A549 (cell line): ENCODE measurements at regions not wholly inside any gene's neighbourhood (a gene's known extent, or its start where the extent isn't known, plus 50 kb on each side); places are given as distances from the start of the nearest gene placed in this dataset.

Experiments
- ATAC-seq, 2 experiments: fragments of 200-7000 bp in 1 of 2; fragments of >200 bp in 1 of 2; cut with Nextera tagmentation in 1 of 2; cut with Tn5 transposase in 1 of 2; 3 replicates each; pipeline versions ENCODE4 v1.8.0 to v1.9.1; 2018 to 2020; ENCODE audit warnings: mild to moderate bottlenecking in 1 of 2, moderate library complexity in 1 of 2
- CTCF ChIA-PET: fragments of 300-600 bp; sonication (Branson Sonifier 250); formaldehyde crosslinking; extraction: SDS; loops from one replicate; lab custom pipeline; 2021; ENCODE audit warnings: antibody characterized with exemption, inconsistent platforms; lab: Yijun Ruan, JAX
- POLR2A ChIA-PET: fragments of 350-600 bp; formaldehyde crosslinking; extraction: SDS; loops from one replicate; lab custom pipeline; 2021; ENCODE audit warnings: antibody characterized with exemption, inconsistent platforms; lab: Yijun Ruan, JAX
- DNase-seq, 2 experiments: peaks; one replicate each; pipeline versions ENCODE4 v3.0.0 to v3.0.0-alpha.2; 2011 to 2016; ENCODE audit warnings: low read depth in 1 of 2, low spot score in 1 of 2
- FAIRE-seq: peaks from 2 replicates; lab custom pipeline; 2011; peaks lifted over from hg19 to GRCh38; lab: Jason Lieb, UNC
- H3K27ac ChIP-seq, 2 experiments: fragments of >200 bp; sonication (Bioruptor Twin); formaldehyde crosslinking; 3 replicates each; pipeline ENCODE4 v1.5.1; 2016 to 2017
- H3K4me1 ChIP-seq: fragments of >200 bp; sonication (Bioruptor Twin); formaldehyde crosslinking; 3 replicates; pipeline ENCODE4 v1.6.1; 2016
- H3K4me2 ChIP-seq: fragments of >200 bp; sonication (Bioruptor Twin); formaldehyde crosslinking; 3 replicates; pipeline ENCODE4 v1.6.1; 2016
- H3K4me3 ChIP-seq: fragments of >200 bp; sonication (Bioruptor Twin); formaldehyde crosslinking; 3 replicates; pipeline ENCODE4 v1.5.1; 2016
- H3K9me3 ChIP-seq: fragments of >200 bp; sonication (Bioruptor Twin); formaldehyde crosslinking; 3 replicates; pipeline ENCODE4 v1.6.1; 2016
- CEBPB ChIP-seq, 2 experiments: fragments of >200 bp in 1 of 2; sonication (Bioruptor Twin) in 1 of 2; formaldehyde crosslinking in 1 of 2; IDR thresholded peaks; 2 replicates each; pipeline ENCODE4 v1.6.1; 2012 to 2016
- EHMT2 ChIP-seq: fragments of 200-600 bp; sonication (generic); IDR thresholded peaks from 2 replicates; pipeline ENCODE4 v1.6.1; 2016; ENCODE audit warnings: antibody characterized with exemption, low read depth, mild to moderate bottlenecking, moderate library complexity
- ESRRA ChIP-seq: fragments of 150-350 bp; IDR thresholded peaks from 2 replicates; pipeline ENCODE4 v1.6.1; 2014; ENCODE audit warnings: mild to moderate bottlenecking, low read length, borderline replicate concordance
- FOSL2 ChIP-seq, 2 experiments: fragments of 450-650 bp in 1 of 2; fragments of >200 bp in 1 of 2; sonication (Bioruptor Twin) in 1 of 2; formaldehyde crosslinking; IDR thresholded peaks; 2 replicates each; pipeline versions ENCODE4 v1.5.0 to v1.6.1; 2016 to 2020; ENCODE audit warnings: mild to moderate bottlenecking in 1 of 2, moderate library complexity in 1 of 2
- HEYL ChIP-seq: fragments of 250-450 bp; sonication (Bioruptor Pico); IDR thresholded peaks from 2 replicates; pipeline ENCODE4 v1.8.0; 2021; ENCODE audit warnings: mild to moderate bottlenecking, moderate library complexity
- HOXA7 ChIP-seq: fragments of 250-450 bp; sonication (Bioruptor Pico); IDR thresholded peaks from 2 replicates; pipeline ENCODE4 v1.5.0; 2020; ENCODE audit warnings: mild to moderate bottlenecking, moderate library complexity
- HOXB13 ChIP-seq: fragments of 250-450 bp; sonication (Bioruptor Pico); IDR thresholded peaks from 2 replicates; pipeline ENCODE4 v1.5.0; 2020; ENCODE audit warnings: low read depth, mild to moderate bottlenecking, moderate library complexity
- HOXB5 ChIP-seq: fragments of 250-450 bp; sonication (Bioruptor Pico); IDR thresholded peaks from 2 replicates; pipeline ENCODE4 v1.5.0; 2020; ENCODE audit warnings: mild to moderate bottlenecking, moderate library complexity
- JUN ChIP-seq, 2 experiments: fragments of >200 bp; sonication (Bioruptor Twin); formaldehyde crosslinking; IDR thresholded peaks; 2 replicates in 1 of 2; 3 replicates in 1 of 2; pipeline ENCODE4 v1.6.1; 2016 to 2017
- JUNB ChIP-seq: fragments of >200 bp; sonication (Bioruptor Twin); formaldehyde crosslinking; IDR thresholded peaks from 2 replicates; pipeline ENCODE4 v1.6.1; 2016
- KDM1A ChIP-seq: fragments of 200-600 bp; sonication (generic); IDR thresholded peaks from 2 replicates; pipeline ENCODE4 v1.6.1; 2016; ENCODE audit warnings: low read depth, mild to moderate bottlenecking
- MAFK ChIP-seq: fragments of 450-650 bp; IDR thresholded peaks from 2 replicates; pipeline ENCODE4 v1.6.1; 2014; ENCODE audit not compliant: partially characterized antibody
- MAZ ChIP-seq: fragments of 150-350 bp; IDR thresholded peaks from 2 replicates; pipeline ENCODE4 v1.6.1; 2014; ENCODE audit warnings: antibody characterized with exemption, low read depth, low read length, borderline replicate concordance
- PHF8 ChIP-seq: fragments of 200-600 bp; sonication (generic); IDR thresholded peaks from 2 replicates; pipeline ENCODE4 v1.6.1; 2016; ENCODE audit warnings: low read depth, mild to moderate bottlenecking, antibody characterized with exemption, moderate library complexity, borderline replicate concordance
- POLR2AphosphoS2 ChIP-seq: conservative IDR thresholded peaks from 2 replicates; pipeline ENCODE4 v1.6.1; 2012; ENCODE audit warnings: low read length, improper control_type of control experiment, inconsistent platforms
- ZC3H11A ChIP-seq: fragments of 450-650 bp; IDR thresholded peaks from 2 replicates; pipeline ENCODE4 v1.6.1; 2014; ENCODE audit warnings: antibody characterized with exemption, mild to moderate bottlenecking
- ZFP36 ChIP-seq: fragments of 450-650 bp; IDR thresholded peaks from 2 replicates; pipeline ENCODE4 v1.6.1; 2014; ENCODE audit warnings: borderline replicate concordance; ENCODE audit not compliant: partially characterized antibody
- ZSCAN20 ChIP-seq: fragments of 250-450 bp; sonication (Bioruptor Pico); IDR thresholded peaks from 2 replicates; pipeline ENCODE4 v1.8.0; 2022; ENCODE audit warnings: mild to moderate bottlenecking, moderate library complexity
- WGBS: methylation state at CpG from one replicate; pipeline ENCODE4 v1.1.6; 2017; ENCODE audit errors: missing lambda C conversion rate; 5-methylcytosine and 5-hydroxymethylcytosine counted together
- TF ChIP-seq, protein P1 (sequence below): IDR thresholded peaks from 2 replicates; pipeline ENCODE4 v1.6.1; 2012
- TF ChIP-seq, protein P2 (sequence below): fragments of 250-450 bp; sonication (Bioruptor Pico); IDR thresholded peaks from 2 replicates; pipeline ENCODE4 v1.5.0; 2021; ENCODE audit warnings: mild to moderate bottlenecking, moderate library complexity, borderline replicate concordance
- TF ChIP-seq, protein P3 (sequence below): fragments of 450-650 bp; IDR thresholded peaks from 2 replicates; pipeline ENCODE4 v1.6.1; 2014; ENCODE audit warnings: antibody characterized with exemption
- TF ChIP-seq, protein P4 (sequence below): IDR thresholded peaks from 2 replicates; pipeline ENCODE4 v1.6.1; 2012
- TF ChIP-seq, protein P5 (sequence below): fragments of >200 bp; sonication (Bioruptor Twin); formaldehyde crosslinking; IDR thresholded peaks from 3 replicates; pipeline ENCODE4 v1.5.1; 2016

DNA sequence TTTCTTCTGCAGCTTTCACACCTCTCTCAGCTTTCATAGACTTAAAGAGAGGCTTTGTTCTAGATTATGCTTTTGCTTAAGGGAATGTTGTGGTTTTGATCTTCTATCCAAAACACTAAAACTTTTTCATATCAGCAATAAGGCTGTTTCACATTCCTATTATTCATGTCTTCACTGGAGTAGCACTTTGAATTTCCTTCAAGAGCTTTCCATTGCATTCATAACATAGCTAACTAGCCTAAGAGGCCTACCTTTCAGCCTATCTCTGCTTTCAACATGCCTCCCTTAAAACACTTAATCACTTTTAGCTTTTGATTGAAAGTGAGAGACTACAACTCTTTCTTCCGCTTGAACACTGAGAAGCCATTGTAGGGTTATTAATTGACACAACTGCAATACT is 1117.0 kb upstream of the PHF14 start:
- 33% methylated on average over 1 of the region's 1 CpG for WGBS
- no peaks in the 10 kb centered on the region for H3K4me1 ChIP-seq
- ChIA-PET POLR2A (no interaction called here), CTCF (no interaction called here)
- FAIRE-seq, result no peak
- no peak overlapping the region for H3K27ac ChIP-seq
- H3K4me2 ChIP-seq, result no peak overlapping the region
- no peak for DNase-seq
- no peak overlapping the region for H3K4me3 ChIP-seq
- TF ChIP-seq HOXB5 (CRISPR knock-in tag) (no peak), ZC3H11A (no peak)
- TF ChIP-seq, all 56 proteins: peak for 0
- ATAC-seq, result no peak
- no peaks in the 10 kb centered on the region for H3K9me3 ChIP-seq

DNA sequence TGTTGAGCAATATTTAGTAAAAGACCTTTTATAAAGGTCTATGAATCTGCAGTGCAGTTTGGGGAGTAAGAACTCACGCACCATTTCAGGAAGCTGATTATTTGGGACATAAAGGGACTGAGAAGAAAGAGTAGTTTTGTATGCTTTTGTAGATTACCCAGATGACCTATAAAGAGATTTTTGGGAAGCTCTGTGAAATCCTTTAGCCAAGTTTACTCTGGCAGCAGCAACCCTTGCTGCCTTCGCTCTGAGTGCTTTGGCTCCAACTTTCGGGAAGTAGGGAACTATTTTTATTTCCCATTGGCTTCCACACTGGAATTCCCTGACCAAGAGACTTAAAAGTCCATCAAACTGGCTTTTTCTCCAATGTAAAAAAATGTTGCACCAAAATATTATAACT is 1110.1 kb upstream of the PHF14 start:
- H3K27ac ChIP-seq, result no peak overlapping the region
- WGBS, result 2% methylated on average over 3 of the region's 3 CpGs
- ATAC-seq (no peak), DNase-seq (no peak), FAIRE-seq (no peak)
- H3K4me3 ChIP-seq, result no peak overlapping the region
- H3K9me3 ChIP-seq, result no peaks in the 10 kb centered on the region
- CTCF ChIA-PET, result no interaction called here
- no peaks in the 10 kb centered on the region for H3K4me1 ChIP-seq
- POLR2A ChIA-PET, result no interaction called here
- H3K4me2 ChIP-seq, result no peak overlapping the region
- TF ChIP-seq ZSCAN20 (CRISPR knock-in tag), result no peak
- TF ChIP-seq ESRRA, result no peak
- no peak for TF ChIP-seq MAZ
- TF ChIP-seq ZFP36, result no peak

DNA sequence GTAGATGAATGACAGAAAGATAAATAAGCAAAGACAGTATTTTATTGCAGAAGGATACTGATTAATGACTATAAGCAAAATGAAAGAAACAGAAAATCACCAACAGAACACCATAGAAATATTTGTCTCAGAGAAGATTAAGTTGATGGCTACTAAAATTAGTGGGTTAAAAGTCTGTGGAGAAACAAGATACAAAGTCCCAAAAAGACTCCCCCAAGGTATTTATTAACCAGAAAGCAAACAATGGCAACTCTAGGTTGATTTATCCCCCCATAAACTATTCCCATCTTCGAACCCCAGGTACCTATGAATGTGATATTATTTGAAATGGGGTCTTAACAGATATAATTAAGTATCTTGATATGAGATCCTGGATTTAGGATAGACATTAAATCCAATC is 1104.5 kb upstream of the PHF14 start:
- ChIA-PET POLR2A (no interaction called here), CTCF (no interaction called here)
- TF ChIP-seq POLR2AphosphoS2 (no peak), EHMT2 (no peak), HOXA7 (CRISPR knock-in tag) (no peak), JUNB (no peak), HOXB13 (CRISPR knock-in tag) (no peak), MAZ (no peak), FOSL2 (IDR thresholded peaks at IDR 0.05) (no peak), FOSL2 (CRISPR knock-in tag; IDR thresholded peaks at IDR 0.05) (no peak), PHF8 (no peak), CEBPB (IDR thresholded peaks at IDR 0.05) (no peak), JUN (IDR thresholded peaks at IDR 0.05) (no peak), HOXB5 (CRISPR knock-in tag) (no peak), ZSCAN20 (CRISPR knock-in tag) (no peak), KDM1A (no peak), MAFK (no peak), HEYL (CRISPR knock-in tag) (no peak)
- TF ChIP-seq, protein P1, sequence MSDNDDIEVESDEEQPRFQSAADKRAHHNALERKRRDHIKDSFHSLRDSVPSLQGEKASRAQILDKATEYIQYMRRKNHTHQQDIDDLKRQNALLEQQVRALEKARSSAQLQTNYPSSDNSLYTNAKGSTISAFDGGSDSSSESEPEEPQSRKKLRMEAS, result no peak
- TF ChIP-seq, protein P2, sequence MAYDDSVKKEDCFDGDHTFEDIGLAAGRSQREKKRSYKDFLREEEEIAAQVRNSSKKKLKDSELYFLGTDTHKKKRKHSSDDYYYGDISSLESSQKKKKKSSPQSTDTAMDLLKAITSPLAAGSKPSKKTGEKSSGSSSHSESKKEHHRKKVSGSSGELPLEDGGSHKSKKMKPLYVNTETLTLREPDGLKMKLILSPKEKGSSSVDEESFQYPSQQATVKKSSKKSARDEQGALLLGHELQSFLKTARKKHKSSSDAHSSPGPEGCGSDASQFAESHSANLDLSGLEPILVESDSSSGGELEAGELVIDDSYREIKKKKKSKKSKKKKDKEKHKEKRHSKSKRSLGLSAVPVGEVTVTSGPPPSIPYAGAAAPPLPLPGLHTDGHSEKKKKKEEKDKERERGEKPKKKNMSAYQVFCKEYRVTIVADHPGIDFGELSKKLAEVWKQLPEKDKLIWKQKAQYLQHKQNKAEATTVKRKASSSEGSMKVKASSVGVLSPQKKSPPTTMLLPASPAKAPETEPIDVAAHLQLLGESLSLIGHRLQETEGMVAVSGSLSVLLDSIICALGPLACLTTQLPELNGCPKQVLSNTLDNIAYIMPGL (CRISPR knock-in tag), result no peak
- TF ChIP-seq, protein P3, sequence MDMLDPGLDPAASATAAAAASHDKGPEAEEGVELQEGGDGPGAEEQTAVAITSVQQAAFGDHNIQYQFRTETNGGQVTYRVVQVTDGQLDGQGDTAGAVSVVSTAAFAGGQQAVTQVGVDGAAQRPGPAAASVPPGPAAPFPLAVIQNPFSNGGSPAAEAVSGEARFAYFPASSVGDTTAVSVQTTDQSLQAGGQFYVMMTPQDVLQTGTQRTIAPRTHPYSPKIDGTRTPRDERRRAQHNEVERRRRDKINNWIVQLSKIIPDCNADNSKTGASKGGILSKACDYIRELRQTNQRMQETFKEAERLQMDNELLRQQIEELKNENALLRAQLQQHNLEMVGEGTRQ, result no peak
- TF ChIP-seq, protein P4, sequence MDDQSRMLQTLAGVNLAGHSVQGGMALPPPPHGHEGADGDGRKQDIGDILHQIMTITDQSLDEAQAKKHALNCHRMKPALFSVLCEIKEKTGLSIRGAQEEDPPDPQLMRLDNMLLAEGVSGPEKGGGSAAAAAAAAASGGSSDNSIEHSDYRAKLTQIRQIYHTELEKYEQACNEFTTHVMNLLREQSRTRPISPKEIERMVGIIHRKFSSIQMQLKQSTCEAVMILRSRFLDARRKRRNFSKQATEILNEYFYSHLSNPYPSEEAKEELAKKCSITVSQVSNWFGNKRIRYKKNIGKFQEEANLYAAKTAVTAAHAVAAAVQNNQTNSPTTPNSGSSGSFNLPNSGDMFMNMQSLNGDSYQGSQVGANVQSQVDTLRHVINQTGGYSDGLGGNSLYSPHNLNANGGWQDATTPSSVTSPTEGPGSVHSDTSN, result no peak
- TF ChIP-seq, protein P5, sequence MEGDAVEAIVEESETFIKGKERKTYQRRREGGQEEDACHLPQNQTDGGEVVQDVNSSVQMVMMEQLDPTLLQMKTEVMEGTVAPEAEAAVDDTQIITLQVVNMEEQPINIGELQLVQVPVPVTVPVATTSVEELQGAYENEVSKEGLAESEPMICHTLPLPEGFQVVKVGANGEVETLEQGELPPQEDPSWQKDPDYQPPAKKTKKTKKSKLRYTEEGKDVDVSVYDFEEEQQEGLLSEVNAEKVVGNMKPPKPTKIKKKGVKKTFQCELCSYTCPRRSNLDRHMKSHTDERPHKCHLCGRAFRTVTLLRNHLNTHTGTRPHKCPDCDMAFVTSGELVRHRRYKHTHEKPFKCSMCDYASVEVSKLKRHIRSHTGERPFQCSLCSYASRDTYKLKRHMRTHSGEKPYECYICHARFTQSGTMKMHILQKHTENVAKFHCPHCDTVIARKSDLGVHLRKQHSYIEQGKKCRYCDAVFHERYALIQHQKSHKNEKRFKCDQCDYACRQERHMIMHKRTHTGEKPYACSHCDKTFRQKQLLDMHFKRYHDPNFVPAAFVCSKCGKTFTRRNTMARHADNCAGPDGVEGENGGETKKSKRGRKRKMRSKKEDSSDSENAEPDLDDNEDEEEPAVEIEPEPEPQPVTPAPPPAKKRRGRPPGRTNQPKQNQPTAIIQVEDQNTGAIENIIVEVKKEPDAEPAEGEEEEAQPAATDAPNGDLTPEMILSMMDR, result no peak

More for the DNA sequence above, 1104.5 kb upstream of the PHF14 start:
- FAIRE-seq (no peak), ATAC-seq (no peak), DNase-seq (no peak)
- no peaks in the 10 kb centered on the region; the same call in 2 of the 3 replicates for H3K9me3 ChIP-seq
- no peak overlapping the region for H3K4me2 ChIP-seq
- H3K4me1 ChIP-seq, result no peaks in the 10 kb centered on the region
- 0% methylated on average over 1 of the region's 1 CpG for WGBS
- H3K4me3 ChIP-seq, result no peak overlapping the region
- no peak overlapping the region for H3K27ac ChIP-seq
